ENCODE measurements at regions not wholly inside any gene's neighbourhood (a gene's known extent, or its start where the extent isn't known, plus 50 kb on each side); places are given as distances from the start of the nearest gene placed in this dataset.

- TF ChIP-seq CTCF (conservative IDR thresholded peaks at IDR 0.05) = no peak
- H3K14ac ChIP-seq (ENCODE audit: insufficient read depth, low read length) = no peak overlapping the region
- H4K5ac ChIP-seq (ENCODE audit: insufficient read length, low read depth, low read length) = no peak overlapping the region
- H4K91ac ChIP-seq (ENCODE audit: insufficient read length, low read depth, low read length) = no peak overlapping the region
- H2BK15ac ChIP-seq (ENCODE audit: low read depth, low read length) = no peak overlapping the region
- no peak overlapping the region for H2AK5ac ChIP-seq (ENCODE audit: insufficient read length, low read length)
- no peak overlapping the region for H3K56ac ChIP-seq (ENCODE audit: insufficient read length, low read depth, low read length)
- H3K4me2 ChIP-seq (ENCODE audit: insufficient read depth, insufficient read length, low read length) = no peak overlapping the region
- H3K79me1 ChIP-seq (ENCODE audit: insufficient read depth, low read depth, low read length, poor library complexity, severe bottlenecking) = no peaks in the 10 kb centered on the region
- WGBS (ENCODE audit: extremely low coverage, insufficient read length, low lambda C conversion rate) = no CpG with 5 or more reads among the region's 3 CpGs
- H2AFZ ChIP-seq (ENCODE audit: low read length) = no peak overlapping the region
- no peak for DNase-seq
- Mint-ChIP-seq H3K27me3 (ENCODE audit: low read depth) (no peaks in the 10 kb centered on the region), H3K27ac (no peak overlapping the region), H3K36me3 (ENCODE audit: insufficient read depth in 1 of 3, low read depth in 3 of 3) (no peaks in the 10 kb centered on the region), H3K4me3 (no peak overlapping the region), H3K4me1 (no peaks in the 10 kb centered on the region), H3K9me3 (no peaks in the 10 kb centered on the region)
- no peaks in the 10 kb centered on the region for H3K23me2 ChIP-seq (ENCODE audit: insufficient read length, low read depth, low read length, poor library complexity, severe bottlenecking)
- no peaks in the 10 kb centered on the region for H3K79me2 ChIP-seq (ENCODE audit: insufficient read depth, low read length)
- H2BK12ac ChIP-seq (ENCODE audit: insufficient read length, low read depth, low read length) = no peak overlapping the region
- H3K9ac ChIP-seq (ENCODE audit: extremely low read depth, insufficient read length, low read length) = no peak overlapping the region
- H3K4ac ChIP-seq (ENCODE audit: low read depth, low read length) = no peak overlapping the region
- no peak overlapping the region for H2BK20ac ChIP-seq (ENCODE audit: low read depth, low read length, poor library complexity, severe bottlenecking)
- no peak overlapping the region for H3K18ac ChIP-seq (ENCODE audit: insufficient read length, low read depth, low read length)
- H3K9me3 ChIP-seq (ENCODE audit: control insufficient read depth, low read depth, low read length) = no peaks in the 10 kb centered on the region
- no peak overlapping the region for H2BK5ac ChIP-seq (ENCODE audit: insufficient read length, low read length)
- H4K8ac ChIP-seq (replicated peaks; ENCODE audit: insufficient read length, low read depth, low read length) = no peak overlapping the region
- H3T11ph ChIP-seq (ENCODE audit: low read length) = no peak overlapping the region
- no peak overlapping the region for H3K23ac ChIP-seq (ENCODE audit: insufficient read length, low read depth, low read length)
- no peak overlapping the region for H2BK120ac ChIP-seq (ENCODE audit: low read depth, low read length, poor library complexity, severe bottlenecking)
- H4K20me1 ChIP-seq (ENCODE audit: control insufficient read depth, insufficient read depth, insufficient read length) = no peaks in the 10 kb centered on the region
- H3K4me1 ChIP-seq (ENCODE audit: insufficient read depth, low read length) = no peaks in the 10 kb centered on the region
- no peaks in the 10 kb centered on the region for H3K27me3 ChIP-seq (ENCODE audit: insufficient read depth, low read length)
- no peak overlapping the region for H3K27ac ChIP-seq (ENCODE audit: insufficient read length, low read depth, low read length)
These were observed 112.4 kb downstream of the HDGFL1 start for GRCh38 chr6:22681761-22682160.
